ENCODE measurements at regions not wholly inside any gene's neighbourhood (a gene's known extent, or its start where the extent isn't known, plus 50 kb on each side); places are given as distances from the start of the nearest gene placed in this dataset.
"Not testable (repeated sequence)": the region's sequence is repeated elsewhere in the genome, so short reads cannot be mapped to it uniquely, and the experiment has no call there.

GRCh38 chr18:25470756-25471524 is 119.0 kb upstream of the ZNF521 start:
- DNase-seq; intact Hi-C loops (cut with DNase I): not testable (repeated sequence)

DNA sequence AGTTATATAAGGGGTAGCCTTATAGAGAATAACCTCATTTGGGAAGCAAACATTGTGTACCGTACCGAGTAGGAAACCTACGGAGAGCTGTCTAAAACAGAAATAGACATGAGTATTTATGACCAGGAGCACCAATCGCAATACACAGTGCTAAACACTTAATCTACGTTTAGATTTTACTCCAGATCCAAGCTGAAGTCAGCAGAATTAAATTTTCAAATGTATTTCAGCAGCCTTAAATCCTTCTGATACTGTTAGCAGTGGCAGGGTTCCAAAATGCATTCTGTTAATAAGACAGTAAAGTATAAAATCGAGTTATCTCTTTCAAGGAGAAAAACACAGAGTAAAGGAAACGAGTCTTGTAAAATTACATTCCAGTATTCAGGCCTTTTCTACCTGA is 118.1 kb upstream of the ZNF521 start:
- no peak for DNase-seq
- intact Hi-C loops (cut with DNase I): no loop called here

DNA sequence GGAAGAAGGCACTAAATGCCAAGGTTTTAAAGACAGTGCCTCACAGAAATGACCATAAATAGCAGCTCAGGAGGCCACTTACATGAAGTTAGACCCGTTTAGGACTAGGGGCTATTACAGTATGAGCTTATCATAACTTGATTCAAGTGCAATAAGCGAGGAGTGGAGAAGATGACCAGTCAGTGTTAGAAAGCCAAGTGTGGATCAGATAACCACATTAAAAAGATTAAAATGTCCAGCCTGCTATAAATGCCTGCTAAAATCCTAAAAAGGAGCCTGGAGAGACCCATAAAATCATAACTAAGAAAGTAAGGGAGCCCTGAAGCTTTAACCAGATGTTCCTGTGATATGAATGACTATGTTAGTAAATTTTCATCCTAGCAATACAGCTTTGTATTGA is 117.5 kb upstream of the ZNF521 start:
- no peak for DNase-seq
- intact Hi-C loops (cut with DNase I): no loop called here

- peak in 33 of 42 donors; percentile 3 to 72 (median 20) for DNase-seq
- intact Hi-C loops (cut with DNase I): no loop called here
Measured at GRCh38 chr18:25467226-25467987, 115.4 kb upstream of the ZNF521 start.

- intact Hi-C loops (cut with DNase I): no loop called here
- DNase-seq: no peak
Measured at GRCh38 chr18:25465152-25465732, 113.3 kb upstream of the ZNF521 start.

- intact Hi-C loops (cut with DNase I): no loop called here
- no peak for DNase-seq
Measured at GRCh38 chr18:25464227-25464626, 112.3 kb upstream of the ZNF521 start.

GRCh38 chr18:25463726-25464125 is 111.8 kb upstream of the ZNF521 start:
- intact Hi-C loops (cut with DNase I): no loop called here
- no peak for DNase-seq

DNA sequence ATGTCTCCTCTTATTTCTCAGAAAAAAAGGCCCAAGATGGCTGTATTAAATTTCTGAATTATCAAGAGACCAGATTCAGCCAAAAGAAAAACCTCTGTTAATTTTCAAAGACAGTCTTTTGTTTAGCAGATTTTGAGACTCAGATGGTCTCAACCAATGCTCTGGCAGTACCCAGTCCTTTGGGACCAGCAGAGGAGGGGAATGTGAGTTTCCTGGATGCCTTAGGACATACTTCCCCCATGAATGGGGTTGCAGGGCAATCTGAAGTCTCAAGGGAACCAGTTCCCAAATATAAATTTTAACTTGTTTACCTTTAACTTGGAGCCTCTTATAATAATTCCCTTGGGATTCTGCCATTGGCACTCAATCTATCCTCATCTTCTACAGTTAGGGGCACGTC is 107.8 kb upstream of the ZNF521 start:
- intact Hi-C loops (cut with DNase I): no loop called here

DNA sequence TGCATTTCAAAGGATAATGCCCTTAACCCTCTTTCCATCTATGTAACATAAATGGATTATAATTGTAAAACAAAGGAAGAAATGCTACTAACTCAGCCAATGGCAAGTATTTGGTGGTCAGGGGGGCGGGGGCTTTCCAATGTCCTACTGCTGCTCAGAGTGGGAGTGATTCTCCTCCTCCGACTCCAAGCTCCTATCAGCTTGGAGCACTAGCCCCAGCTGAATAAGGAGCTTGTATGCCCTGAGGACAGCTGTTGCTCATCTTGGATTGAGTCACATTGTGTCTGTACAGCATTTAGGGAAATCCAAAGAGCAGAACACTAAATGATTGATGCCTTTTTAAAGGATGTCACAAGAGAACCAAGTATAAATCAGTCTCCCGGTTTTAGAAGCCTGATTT is 105.6 kb upstream of the ZNF521 start:
- intact Hi-C loops (cut with DNase I): no loop called here

More for the DNA sequence above, 107.8 kb upstream of the ZNF521 start:
- DNase-seq: no peak

DNA sequence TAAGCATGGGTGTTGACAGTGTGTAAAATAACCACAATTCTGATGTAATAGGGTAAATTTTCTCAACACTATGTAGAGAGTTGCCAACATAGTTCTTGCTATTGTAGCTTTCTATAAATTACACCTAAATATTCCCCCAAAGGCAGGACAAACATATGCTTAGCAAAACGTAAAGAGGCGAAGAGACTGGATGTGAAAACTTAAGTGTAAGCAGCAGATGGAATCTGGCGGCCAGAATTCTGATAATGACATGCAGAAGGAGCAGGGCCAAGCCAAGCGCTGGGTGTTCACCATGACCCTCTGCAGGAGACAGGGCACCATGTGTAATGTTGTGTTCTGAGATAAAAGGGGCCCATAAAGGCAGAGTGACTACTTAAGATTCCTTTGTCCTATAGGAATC is 105.2 kb upstream of the ZNF521 start:
- intact Hi-C loops (cut with DNase I): no loop called here
- DNase-seq: no peak

More for the DNA sequence above, 105.6 kb upstream of the ZNF521 start:
- no peak for DNase-seq

GRCh38 chr18:25456334-25457010 is 104.5 kb upstream of the ZNF521 start:
- intact Hi-C loops (cut with DNase I): no loop called here
- no peak for DNase-seq

DNA sequence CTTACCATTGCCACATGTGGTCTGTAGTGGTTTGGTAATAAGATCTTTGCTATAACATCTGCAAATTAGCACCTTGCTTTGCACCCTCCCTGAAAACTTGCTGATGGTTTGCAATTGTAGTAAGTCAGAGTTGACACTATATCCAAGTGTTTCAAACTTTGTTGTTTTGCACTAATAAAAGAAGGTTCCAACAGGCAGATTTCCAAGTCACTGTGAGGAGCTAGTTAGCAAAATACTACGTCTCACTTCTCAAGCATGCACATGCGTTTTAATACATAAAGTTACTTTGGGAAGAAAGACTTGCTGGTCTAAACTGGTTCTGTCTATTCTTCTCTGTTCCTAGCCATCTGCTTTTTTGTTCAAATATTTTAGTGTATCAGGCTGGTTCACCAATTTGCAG is 103.7 kb upstream of the ZNF521 start:
- intact Hi-C loops (cut with DNase I): no loop called here
- DNase-seq: no peak

GRCh38 chr18:25455159-25455558 is 103.2 kb upstream of the ZNF521 start:
- no peak for DNase-seq
- intact Hi-C loops (cut with DNase I): no loop called here

- intact Hi-C loops (cut with DNase I): no loop called here
- no peak for DNase-seq
Measured at GRCh38 chr18:25454730-25455129, 102.8 kb upstream of the ZNF521 start.

- intact Hi-C loops (cut with DNase I): no loop called here
Measured at GRCh38 chr18:25454270-25454659, 102.3 kb upstream of the ZNF521 start.

DNA sequence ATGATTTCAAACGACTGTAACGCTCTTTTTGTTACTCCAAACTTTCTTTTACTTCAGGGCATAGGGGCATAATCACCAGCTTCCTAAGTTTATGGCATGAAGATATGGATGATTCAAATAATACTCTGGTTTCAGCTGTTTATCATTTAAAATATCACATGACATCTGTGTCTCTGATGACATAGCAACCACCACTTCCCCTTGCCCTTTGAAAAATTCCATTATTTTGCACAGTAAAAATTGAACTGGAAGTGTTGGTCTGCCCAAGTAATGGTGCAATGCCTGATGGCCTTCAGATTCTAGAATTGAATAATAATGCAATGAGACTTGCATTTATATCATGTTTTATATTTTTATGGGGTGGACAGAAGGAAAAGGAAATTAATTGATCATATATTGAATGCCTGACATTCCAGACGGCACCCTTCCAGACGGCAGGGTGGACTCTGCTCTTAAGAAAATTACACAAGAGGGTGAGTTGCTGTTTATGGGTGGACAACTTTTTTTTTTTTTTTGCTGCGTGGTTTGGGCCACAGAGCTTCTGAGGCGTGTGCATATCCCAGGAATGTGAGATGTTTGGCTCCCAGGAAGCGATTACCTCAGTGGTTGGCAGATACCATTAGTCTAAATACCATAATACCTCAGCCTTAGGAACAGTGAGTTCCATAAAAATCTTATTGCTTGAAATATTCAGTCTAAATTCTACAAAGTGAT is 101.7 kb upstream of the ZNF521 start:
- DNase-seq: no peak
- intact Hi-C loops (cut with DNase I): no loop called here

More at GRCh38 chr18:25454270-25454659, 102.3 kb upstream of the ZNF521 start:
- DNase-seq: no peak

DNA sequence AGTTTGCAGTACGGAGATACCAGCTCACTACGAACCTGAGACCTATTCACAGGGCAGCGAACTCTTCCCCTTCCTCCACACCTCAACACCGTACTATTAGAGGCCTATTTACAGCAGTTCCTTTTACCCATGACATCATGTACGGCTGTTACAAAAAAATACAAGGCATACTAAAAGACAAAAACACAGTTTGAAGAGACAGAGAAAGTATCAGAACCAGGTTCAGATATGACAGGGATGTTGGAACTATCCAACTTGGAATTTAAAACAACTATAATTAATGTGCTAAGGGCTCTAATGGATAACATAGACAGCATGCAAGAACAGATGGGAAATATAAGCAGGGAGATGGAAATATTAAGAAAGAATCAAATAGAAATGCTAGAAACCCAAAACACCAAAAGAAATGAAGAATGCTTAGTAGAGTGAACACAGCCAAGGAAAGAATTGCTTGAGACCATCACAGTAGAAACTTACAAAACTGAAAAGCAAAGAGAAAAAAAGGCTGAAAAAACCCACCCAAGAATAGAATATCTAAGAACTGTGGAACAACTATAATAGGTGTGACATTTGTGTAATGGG is 99.2 kb upstream of the ZNF521 start:
- no peak for DNase-seq
- intact Hi-C loops (cut with DNase I): no loop called here

- no peak for DNase-seq
- intact Hi-C loops (cut with DNase I): no loop called here
Measured at GRCh38 chr18:25449046-25449445, 97.1 kb upstream of the ZNF521 start.

- no peak for DNase-seq
- intact Hi-C loops (cut with DNase I): no loop called here
Measured at GRCh38 chr18:25446972-25447371, 95.0 kb upstream of the ZNF521 start.

Measured in head of caudate nucleus (tissue), 42 donors.